ENCODE measurements at regions not wholly inside any gene's neighbourhood (a gene's known extent, or its start where the extent isn't known, plus 50 kb on each side); places are given as distances from the start of the nearest gene placed in this dataset.

DNA sequence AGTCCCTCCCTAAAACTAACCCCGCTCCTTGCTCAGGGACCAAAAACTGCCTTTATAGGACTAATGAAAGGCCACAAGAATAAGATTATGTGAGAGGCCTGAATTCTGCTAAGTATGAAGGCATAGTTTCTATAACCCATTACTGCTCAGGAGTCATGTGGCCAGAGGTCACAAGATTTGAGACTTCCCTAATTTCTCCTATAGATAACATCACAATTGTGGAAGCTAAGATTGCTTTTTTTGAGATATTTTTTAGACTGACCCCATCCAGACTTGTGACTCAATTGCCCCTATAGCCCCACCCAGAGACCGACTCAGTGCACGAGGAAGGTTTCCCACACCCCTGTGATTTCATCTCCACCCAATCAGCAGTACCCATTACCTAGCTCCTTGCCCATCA, 504.1 kb upstream of the GOT2 start:
- no peak for TF ChIP-seq GATA2 (CRISPR knock-in tag; IDR thresholded peaks at IDR 0.05)
- TF ChIP-seq FOSL1 (tag; conservative IDR thresholded peaks at IDR 0.05): no peak
- TF ChIP-seq, protein P1, sequence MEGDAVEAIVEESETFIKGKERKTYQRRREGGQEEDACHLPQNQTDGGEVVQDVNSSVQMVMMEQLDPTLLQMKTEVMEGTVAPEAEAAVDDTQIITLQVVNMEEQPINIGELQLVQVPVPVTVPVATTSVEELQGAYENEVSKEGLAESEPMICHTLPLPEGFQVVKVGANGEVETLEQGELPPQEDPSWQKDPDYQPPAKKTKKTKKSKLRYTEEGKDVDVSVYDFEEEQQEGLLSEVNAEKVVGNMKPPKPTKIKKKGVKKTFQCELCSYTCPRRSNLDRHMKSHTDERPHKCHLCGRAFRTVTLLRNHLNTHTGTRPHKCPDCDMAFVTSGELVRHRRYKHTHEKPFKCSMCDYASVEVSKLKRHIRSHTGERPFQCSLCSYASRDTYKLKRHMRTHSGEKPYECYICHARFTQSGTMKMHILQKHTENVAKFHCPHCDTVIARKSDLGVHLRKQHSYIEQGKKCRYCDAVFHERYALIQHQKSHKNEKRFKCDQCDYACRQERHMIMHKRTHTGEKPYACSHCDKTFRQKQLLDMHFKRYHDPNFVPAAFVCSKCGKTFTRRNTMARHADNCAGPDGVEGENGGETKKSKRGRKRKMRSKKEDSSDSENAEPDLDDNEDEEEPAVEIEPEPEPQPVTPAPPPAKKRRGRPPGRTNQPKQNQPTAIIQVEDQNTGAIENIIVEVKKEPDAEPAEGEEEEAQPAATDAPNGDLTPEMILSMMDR (IDR thresholded peaks at IDR 0.05 in 2 of 3, conservative IDR thresholded peaks at IDR 0.05 in 1 of 3; ENCODE audit: insufficient read depth in 2 of 3, low read depth in 1 of 3, low read length in 3 of 3): no peak
- no peak for TF ChIP-seq ZFP30 (CRISPR knock-in tag; IDR thresholded peaks at IDR 0.05; ENCODE audit: borderline replicate concordance)
- TF ChIP-seq PHF8 (IDR thresholded peaks at IDR 0.05; ENCODE audit: borderline replicate concordance, low read length): no peak
- TF ChIP-seq, protein P2, sequence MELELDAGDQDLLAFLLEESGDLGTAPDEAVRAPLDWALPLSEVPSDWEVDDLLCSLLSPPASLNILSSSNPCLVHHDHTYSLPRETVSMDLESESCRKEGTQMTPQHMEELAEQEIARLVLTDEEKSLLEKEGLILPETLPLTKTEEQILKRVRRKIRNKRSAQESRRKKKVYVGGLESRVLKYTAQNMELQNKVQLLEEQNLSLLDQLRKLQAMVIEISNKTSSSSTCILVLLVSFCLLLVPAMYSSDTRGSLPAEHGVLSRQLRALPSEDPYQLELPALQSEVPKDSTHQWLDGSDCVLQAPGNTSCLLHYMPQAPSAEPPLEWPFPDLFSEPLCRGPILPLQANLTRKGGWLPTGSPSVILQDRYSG (tag; conservative IDR thresholded peaks at IDR 0.05; ENCODE audit: low read depth): no peak
- TF ChIP-seq, protein P3, sequence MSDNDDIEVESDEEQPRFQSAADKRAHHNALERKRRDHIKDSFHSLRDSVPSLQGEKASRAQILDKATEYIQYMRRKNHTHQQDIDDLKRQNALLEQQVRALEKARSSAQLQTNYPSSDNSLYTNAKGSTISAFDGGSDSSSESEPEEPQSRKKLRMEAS (CRISPR knock-in tag; IDR thresholded peaks at IDR 0.05): no peak
- no peak for TF ChIP-seq IRF2 (CRISPR knock-in tag; IDR thresholded peaks at IDR 0.05)
